ENCODE measurements at regions not wholly inside any gene's neighbourhood (a gene's known extent, or its start where the extent isn't known, plus 50 kb on each side); places are given as distances from the start of the nearest gene placed in this dataset.

DNA sequence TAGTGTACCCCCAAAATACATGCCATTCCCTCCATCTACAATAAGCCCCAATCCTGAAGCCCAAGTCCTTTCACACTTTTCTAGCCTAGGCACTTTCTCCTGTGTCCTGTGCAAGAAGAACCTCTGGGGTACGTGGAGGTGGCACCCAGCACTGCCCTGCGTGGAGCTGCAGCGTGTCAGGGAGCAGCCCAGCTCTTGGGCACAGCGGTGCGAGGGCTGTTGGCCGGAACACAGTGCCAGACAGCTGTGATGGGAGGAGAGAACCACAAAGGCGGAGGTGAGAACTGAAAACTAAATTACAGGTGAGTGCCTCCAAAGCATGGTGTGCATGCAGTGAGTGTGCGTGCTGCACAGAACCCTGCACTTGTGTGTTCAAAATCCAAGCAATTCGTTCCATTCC, 621.3 kb upstream of the ADARB2 start:
- Histone ChIP-seq H3K4me3 (no peak overlapping the region), H3K9me3 (no peaks in the 10 kb centered on the region), H3K4me1 (ENCODE audit: insufficient read depth) (no peaks in the 10 kb centered on the region), H3K36me3 (no peaks in the 10 kb centered on the region), H3K27ac (no peak overlapping the region), H3K27me3 (no peaks in the 10 kb centered on the region)
- intact Hi-C loops (cut with DNase I), result no loop called here
- no peak for TF ChIP-seq EP300 (IDR thresholded peaks at IDR 0.05)
- no peak for DNase-seq
- WGBS, 3 donors, result 85 to 89% (median 86%) methylated on average over 9 of the region's 9 CpGs

- H3K4me3 ChIP-seq, result no peak overlapping the region
- H3K27me3 ChIP-seq, result no peaks in the 10 kb centered on the region
- H3K4me1 ChIP-seq (ENCODE audit: insufficient read depth), result no peaks in the 10 kb centered on the region
- DNase-seq, result no peak
- WGBS, 3 donors, result 90 to 95% (median 93%) methylated on average over 7 of the region's 7 CpGs
- H3K36me3 ChIP-seq, result no peaks in the 10 kb centered on the region
- TF ChIP-seq POLR2A (IDR thresholded peaks at IDR 0.05) (no peak), EP300 (IDR thresholded peaks at IDR 0.05) (no peak)
- TF ChIP-seq, protein P1, sequence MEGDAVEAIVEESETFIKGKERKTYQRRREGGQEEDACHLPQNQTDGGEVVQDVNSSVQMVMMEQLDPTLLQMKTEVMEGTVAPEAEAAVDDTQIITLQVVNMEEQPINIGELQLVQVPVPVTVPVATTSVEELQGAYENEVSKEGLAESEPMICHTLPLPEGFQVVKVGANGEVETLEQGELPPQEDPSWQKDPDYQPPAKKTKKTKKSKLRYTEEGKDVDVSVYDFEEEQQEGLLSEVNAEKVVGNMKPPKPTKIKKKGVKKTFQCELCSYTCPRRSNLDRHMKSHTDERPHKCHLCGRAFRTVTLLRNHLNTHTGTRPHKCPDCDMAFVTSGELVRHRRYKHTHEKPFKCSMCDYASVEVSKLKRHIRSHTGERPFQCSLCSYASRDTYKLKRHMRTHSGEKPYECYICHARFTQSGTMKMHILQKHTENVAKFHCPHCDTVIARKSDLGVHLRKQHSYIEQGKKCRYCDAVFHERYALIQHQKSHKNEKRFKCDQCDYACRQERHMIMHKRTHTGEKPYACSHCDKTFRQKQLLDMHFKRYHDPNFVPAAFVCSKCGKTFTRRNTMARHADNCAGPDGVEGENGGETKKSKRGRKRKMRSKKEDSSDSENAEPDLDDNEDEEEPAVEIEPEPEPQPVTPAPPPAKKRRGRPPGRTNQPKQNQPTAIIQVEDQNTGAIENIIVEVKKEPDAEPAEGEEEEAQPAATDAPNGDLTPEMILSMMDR (IDR thresholded peaks at IDR 0.05), result no peak
- H3K9me3 ChIP-seq, result no peaks in the 10 kb centered on the region
- intact Hi-C loops (cut with DNase I), result no loop called here
- H3K27ac ChIP-seq, result no peak overlapping the region
Measured at GRCh38 chr10:2356670-2357069, 619.3 kb upstream of the ADARB2 start.

DNA sequence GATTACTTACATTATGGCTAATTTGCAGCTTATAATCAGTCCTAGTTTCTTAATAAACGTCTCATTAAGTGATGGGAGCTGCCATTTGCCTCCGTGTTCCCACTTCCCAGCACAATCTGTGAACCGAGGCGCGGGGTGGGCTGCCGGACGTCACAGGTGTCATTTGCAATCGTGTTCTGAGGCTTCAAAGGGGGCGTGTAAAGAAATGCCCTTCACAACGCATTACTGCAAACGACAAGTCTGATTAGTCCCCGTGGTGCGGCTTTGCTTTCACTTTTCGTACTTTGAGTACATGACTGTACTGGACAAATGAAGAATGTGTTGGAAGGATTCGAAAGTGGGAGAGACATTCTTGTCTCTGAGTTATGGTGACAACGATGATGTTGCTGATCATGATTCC, 614.2 kb upstream of the ADARB2 start:
- DNase-seq, result no peak
- Histone ChIP-seq H3K27ac (no peak overlapping the region), H3K4me3 (no peak overlapping the region), H3K27me3 (no peaks in the 10 kb centered on the region), H3K36me3 (no peaks in the 10 kb centered on the region), H3K9me3 (no peaks in the 10 kb centered on the region), H3K4me1 (ENCODE audit: insufficient read depth) (no peaks in the 10 kb centered on the region)
- WGBS, 3 donors, result 63 to 72% (median 64%) methylated on average over 16 of the region's 16 CpGs
- intact Hi-C loops (cut with DNase I), result no loop called here
- no peak for TF ChIP-seq EP300 (IDR thresholded peaks at IDR 0.05)
- TF ChIP-seq, protein P1 (IDR thresholded peaks at IDR 0.05), result no peak
- TF ChIP-seq POLR2A (IDR thresholded peaks at IDR 0.05), result no peak

DNA sequence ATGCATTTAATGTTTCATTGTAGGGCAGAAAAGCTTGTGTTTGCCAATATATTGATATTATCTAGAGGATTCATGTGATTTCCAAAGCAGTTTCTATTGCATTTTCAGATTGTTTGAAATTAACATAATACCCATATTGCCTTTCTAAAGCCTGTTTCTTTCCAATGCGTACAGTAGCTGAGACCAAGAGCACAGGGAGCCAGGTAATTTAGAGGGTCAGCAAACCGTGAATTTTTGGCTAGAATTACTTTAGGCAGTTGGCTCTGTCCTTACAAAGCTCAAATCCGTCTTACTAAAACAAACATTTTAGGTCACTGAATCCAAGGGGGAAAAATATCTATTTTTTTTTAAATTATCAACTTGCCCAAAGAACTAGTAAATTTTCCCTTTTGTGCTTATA, 604.9 kb upstream of the ADARB2 start:
- no peaks in the 10 kb centered on the region for H3K9me3 ChIP-seq
- TF ChIP-seq, protein P1 (IDR thresholded peaks at IDR 0.05), result no peak
- TF ChIP-seq POLR2A (IDR thresholded peaks at IDR 0.05), result no peak
- TF ChIP-seq EP300 (IDR thresholded peaks at IDR 0.05), result no peak
- no peak overlapping the region for H3K27ac ChIP-seq
- no peak overlapping the region for H3K4me3 ChIP-seq
- H3K36me3 ChIP-seq, result no peaks in the 10 kb centered on the region
- intact Hi-C loops (cut with DNase I), result no loop called here
- H3K4me1 ChIP-seq (ENCODE audit: insufficient read depth), result no peaks in the 10 kb centered on the region
- WGBS, 3 donors, result 48 to 71% (median 61%) methylated on average over 3 of the region's 3 CpGs
- no peak for DNase-seq
- H3K27me3 ChIP-seq, result no peaks in the 10 kb centered on the region

- H3K27me3 ChIP-seq, result no peaks in the 10 kb centered on the region
- no peaks in the 10 kb centered on the region for H3K4me1 ChIP-seq (ENCODE audit: insufficient read depth)
- no peaks in the 10 kb centered on the region for H3K36me3 ChIP-seq
- no peak overlapping the region for H3K27ac ChIP-seq
- DNase-seq, result no peak
- TF ChIP-seq EP300 (IDR thresholded peaks at IDR 0.05) (no peak), POLR2A (IDR thresholded peaks at IDR 0.05) (no peak)
- TF ChIP-seq, protein P1 (IDR thresholded peaks at IDR 0.05), result no peak
- WGBS, 3 donors, result 22 to 33% (median 22%) methylated on average over 11 of the region's 11 CpGs
- H3K9me3 ChIP-seq, result no peaks in the 10 kb centered on the region
- no peak overlapping the region for H3K4me3 ChIP-seq
- intact Hi-C loops (cut with DNase I), result no loop called here
Measured at GRCh38 chr10:2340831-2341647, 603.7 kb upstream of the ADARB2 start.
